ENCODE measurements at regions not wholly inside any gene's neighbourhood (a gene's known extent, or its start where the extent isn't known, plus 50 kb on each side); places are given as distances from the start of the nearest gene placed in this dataset.

DNA sequence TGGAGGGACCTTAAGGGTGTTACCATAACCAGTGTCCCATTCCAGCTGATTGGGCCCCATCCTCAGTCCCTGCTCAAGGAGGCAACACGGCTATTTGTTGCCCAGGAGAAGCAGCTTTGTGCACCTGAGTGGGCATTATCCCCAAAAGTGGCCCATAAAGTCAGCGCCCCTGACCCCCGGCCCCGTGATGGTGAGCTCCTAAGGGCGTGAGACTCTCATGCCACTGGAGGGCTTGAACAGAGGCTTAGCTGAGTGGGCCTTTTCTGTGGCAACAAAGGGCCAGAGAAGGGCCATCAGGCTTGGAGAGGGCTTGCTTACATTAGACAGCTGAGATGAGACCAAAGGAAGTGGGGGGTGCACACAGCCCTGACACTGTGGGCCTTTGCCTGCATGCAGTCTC is 99.2 kb upstream of the RAB6C start:
- no peak overlapping the region for H3K4me3 ChIP-seq (ENCODE audit: low read length)

DNA sequence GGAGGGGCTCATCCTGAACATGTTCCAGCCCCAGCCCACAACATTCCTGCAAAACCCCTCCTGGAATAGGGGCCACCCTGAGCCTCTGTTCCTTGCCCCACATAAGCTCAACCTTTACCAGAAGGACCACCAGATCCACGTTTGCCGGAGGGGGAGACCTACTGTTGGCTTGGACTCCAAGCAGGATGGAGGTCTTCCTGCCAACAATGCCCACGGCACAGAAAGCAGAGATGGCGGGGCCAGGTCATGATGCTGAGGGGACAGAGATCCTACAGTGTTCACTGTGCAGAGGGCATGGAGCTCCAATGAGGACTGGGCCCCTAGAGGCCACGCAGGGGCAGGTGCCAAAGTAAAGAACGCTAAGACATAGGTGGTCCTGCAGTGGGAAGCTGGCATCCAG is 98.5 kb upstream of the RAB6C start:
- H3K9me3 ChIP-seq (ENCODE audit: low read length), result no peaks in the 10 kb centered on the region
- H3K27me3 ChIP-seq (ENCODE audit: insufficient read depth, low read length), result peaks cover 21% of the 10 kb centered on the region

More for the DNA sequence above, 99.2 kb upstream of the RAB6C start:
- Histone ChIP-seq H3K9me3 (ENCODE audit: low read length) (no peaks in the 10 kb centered on the region), H3K36me3 (ENCODE audit: insufficient read depth, low read length) (no peaks in the 10 kb centered on the region), H3K4me1 (ENCODE audit: insufficient read depth, low read length) (peaks cover 14% of the 10 kb centered on the region), H2AFZ (ENCODE audit: low read depth, low read length) (no peak overlapping the region), H3K27me3 (ENCODE audit: insufficient read depth, low read length) (peaks cover 21% of the 10 kb centered on the region)

GRCh38 chr2:129881786-129882396 is 97.6 kb upstream of the RAB6C start:
- H3K27me3 ChIP-seq (ENCODE audit: insufficient read depth, low read length), result peaks cover 21% of the 10 kb centered on the region
- H2AFZ ChIP-seq (ENCODE audit: low read depth, low read length), result no peak overlapping the region
- peaks cover 6% of the 10 kb centered on the region for H3K4me1 ChIP-seq (ENCODE audit: insufficient read depth, low read length)
- no peak overlapping the region for H3K4me3 ChIP-seq (ENCODE audit: low read length)
- no peaks in the 10 kb centered on the region for H3K36me3 ChIP-seq (ENCODE audit: insufficient read depth, low read length)
- no peaks in the 10 kb centered on the region for H3K9me3 ChIP-seq (ENCODE audit: low read length)

More for the DNA sequence above, 98.5 kb upstream of the RAB6C start:
- H3K36me3 ChIP-seq (ENCODE audit: insufficient read depth, low read length), result no peaks in the 10 kb centered on the region
- H3K4me1 ChIP-seq (ENCODE audit: insufficient read depth, low read length), result peaks cover 14% of the 10 kb centered on the region
- no peak overlapping the region for H3K4me3 ChIP-seq (ENCODE audit: low read length)
- no peak overlapping the region for H2AFZ ChIP-seq (ENCODE audit: low read depth, low read length)

- Histone ChIP-seq H3K36me3 (ENCODE audit: insufficient read depth, low read length) (no peaks in the 10 kb centered on the region), H3K27me3 (ENCODE audit: insufficient read depth, low read length) (peaks cover 21% of the 10 kb centered on the region), H3K4me3 (ENCODE audit: low read length) (no peak overlapping the region), H2AFZ (ENCODE audit: low read depth, low read length) (no peak overlapping the region), H3K4me1 (ENCODE audit: insufficient read depth, low read length) (peaks cover 6% of the 10 kb centered on the region), H3K9me3 (ENCODE audit: low read length) (no peaks in the 10 kb centered on the region)
Observed at GRCh38 chr2:129882476-129882875, 97.0 kb upstream of the RAB6C start.

- no peak overlapping the region for H3K4me3 ChIP-seq (ENCODE audit: low read length)
- no peaks in the 10 kb centered on the region for H3K9me3 ChIP-seq (ENCODE audit: low read length)
- H2AFZ ChIP-seq (ENCODE audit: low read depth, low read length), result no peak overlapping the region
- H3K36me3 ChIP-seq (ENCODE audit: insufficient read depth, low read length), result no peaks in the 10 kb centered on the region
- peaks cover 21% of the 10 kb centered on the region for H3K27me3 ChIP-seq (ENCODE audit: insufficient read depth, low read length)
- peaks cover 2% of the 10 kb centered on the region for H3K4me1 ChIP-seq (ENCODE audit: insufficient read depth, low read length)
Observed at GRCh38 chr2:129883121-129883520, 96.3 kb upstream of the RAB6C start.

DNA sequence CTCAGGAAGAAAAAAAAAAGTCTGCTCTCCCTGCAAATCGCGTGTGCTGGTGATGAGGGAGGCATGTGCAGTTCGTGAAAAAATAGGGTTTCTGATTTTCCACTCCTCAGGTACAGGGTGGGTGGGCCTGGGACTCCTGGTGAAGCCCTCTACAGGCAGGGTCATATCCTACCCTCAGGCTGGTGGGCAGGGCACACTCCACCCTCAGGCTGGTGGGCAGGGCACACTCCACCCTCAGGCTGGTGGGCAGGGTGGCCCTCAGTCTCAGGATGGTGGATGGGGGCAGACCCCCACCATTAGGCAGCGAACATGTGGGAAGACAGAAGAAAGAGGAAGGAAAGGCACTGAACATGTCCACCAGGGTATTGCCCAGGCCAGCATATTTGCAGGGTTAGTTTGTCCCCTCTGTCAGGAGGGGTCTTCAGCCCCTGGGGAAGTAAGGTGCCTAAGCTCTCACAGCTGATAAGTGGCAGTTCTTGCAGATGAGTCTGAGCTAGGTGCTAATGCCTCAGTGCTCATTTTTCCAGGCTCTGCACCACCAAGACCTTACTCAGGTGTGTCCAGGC is 95.2 kb upstream of the RAB6C start:
- no peak overlapping the region for H3K4me3 ChIP-seq (ENCODE audit: low read length)
- H3K9me3 ChIP-seq (ENCODE audit: low read length), result no peaks in the 10 kb centered on the region
- H2AFZ ChIP-seq (ENCODE audit: low read depth, low read length), result no peak overlapping the region

DNA sequence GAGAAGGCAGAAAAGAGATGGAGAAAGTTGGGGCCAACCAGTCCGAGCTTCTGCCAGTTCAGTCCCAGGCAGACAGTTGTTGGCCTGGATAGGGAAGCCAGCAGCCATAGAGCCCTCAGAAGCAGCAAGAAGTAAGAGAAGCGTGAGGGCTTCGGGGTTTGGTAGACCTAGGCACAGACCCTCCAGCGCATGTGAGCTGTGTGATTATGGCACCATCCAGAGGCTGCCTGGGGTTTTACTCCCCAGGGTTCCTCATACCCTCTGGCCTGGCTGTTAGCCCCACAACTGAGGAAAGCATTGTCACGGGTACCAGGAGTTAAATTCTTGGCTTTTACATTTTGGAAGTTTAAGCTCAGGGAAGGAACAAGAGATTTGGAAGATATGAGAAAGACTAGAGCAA is 93.7 kb upstream of the RAB6C start:
- Histone ChIP-seq H2AFZ (ENCODE audit: low read depth, low read length) (no peak overlapping the region), H3K4me3 (ENCODE audit: low read length) (no peak overlapping the region), H3K9me3 (ENCODE audit: low read length) (no peaks in the 10 kb centered on the region), H3K27me3 (ENCODE audit: insufficient read depth, low read length) (peaks cover 23% of the 10 kb centered on the region), H3K4me1 (ENCODE audit: insufficient read depth, low read length) (no peaks in the 10 kb centered on the region), H3K36me3 (ENCODE audit: insufficient read depth, low read length) (no peaks in the 10 kb centered on the region)

More for the DNA sequence above, 95.2 kb upstream of the RAB6C start:
- Histone ChIP-seq H3K36me3 (ENCODE audit: insufficient read depth, low read length) (no peaks in the 10 kb centered on the region), H3K27me3 (ENCODE audit: insufficient read depth, low read length) (peaks cover 25% of the 10 kb centered on the region), H3K4me1 (ENCODE audit: insufficient read depth, low read length) (no peaks in the 10 kb centered on the region)

- Histone ChIP-seq H3K9me3 (ENCODE audit: low read length) (no peaks in the 10 kb centered on the region), H3K4me3 (ENCODE audit: low read length) (no peak overlapping the region), H3K36me3 (ENCODE audit: insufficient read depth, low read length) (no peaks in the 10 kb centered on the region), H2AFZ (ENCODE audit: low read depth, low read length) (no peak overlapping the region), H3K27me3 (ENCODE audit: insufficient read depth, low read length) (peaks cover 9% of the 10 kb centered on the region), H3K4me1 (ENCODE audit: insufficient read depth, low read length) (no peaks in the 10 kb centered on the region)
Observed at GRCh38 chr2:129887688-129888266, 91.7 kb upstream of the RAB6C start.

DNA sequence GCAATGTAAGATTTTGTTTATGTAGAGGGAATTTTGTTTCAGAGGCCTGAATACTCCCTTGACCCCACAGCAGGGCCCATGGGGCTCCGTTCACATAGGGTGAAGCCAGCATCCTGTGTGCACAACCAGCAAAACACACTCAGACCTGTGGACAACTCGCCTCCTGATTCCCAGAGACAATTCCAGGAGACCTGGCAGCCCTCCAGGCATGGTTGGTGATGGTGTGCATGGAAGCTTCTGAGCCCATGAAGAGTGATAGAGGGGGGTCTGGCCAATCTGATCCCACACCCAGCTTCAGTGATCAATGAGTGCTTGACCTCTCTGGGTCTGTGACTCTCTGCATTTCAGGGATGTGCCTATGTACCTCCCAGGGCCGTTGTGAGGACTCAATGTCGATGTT is 91.0 kb upstream of the RAB6C start:
- no peaks in the 10 kb centered on the region for H3K36me3 ChIP-seq (ENCODE audit: insufficient read depth, low read length)
- H3K4me3 ChIP-seq (ENCODE audit: low read length), result no peak overlapping the region
- no peaks in the 10 kb centered on the region for H3K9me3 ChIP-seq (ENCODE audit: low read length)
- peaks cover 4% of the 10 kb centered on the region for H3K27me3 ChIP-seq (ENCODE audit: insufficient read depth, low read length)
- H3K4me1 ChIP-seq (ENCODE audit: insufficient read depth, low read length), result no peaks in the 10 kb centered on the region
- no peak overlapping the region for H2AFZ ChIP-seq (ENCODE audit: low read depth, low read length)

GRCh38 chr2:129888896-129889295 is 90.6 kb upstream of the RAB6C start:
- peaks cover 4% of the 10 kb centered on the region for H3K27me3 ChIP-seq (ENCODE audit: insufficient read depth, low read length)
- no peaks in the 10 kb centered on the region for H3K9me3 ChIP-seq (ENCODE audit: low read length)
- no peak overlapping the region for H2AFZ ChIP-seq (ENCODE audit: low read depth, low read length)
- no peak overlapping the region for H3K4me3 ChIP-seq (ENCODE audit: low read length)
- H3K36me3 ChIP-seq (ENCODE audit: insufficient read depth, low read length), result no peaks in the 10 kb centered on the region
- H3K4me1 ChIP-seq (ENCODE audit: insufficient read depth, low read length), result no peaks in the 10 kb centered on the region

- no peaks in the 10 kb centered on the region for H3K4me1 ChIP-seq (ENCODE audit: insufficient read depth, low read length)
- H3K27me3 ChIP-seq (ENCODE audit: insufficient read depth, low read length), result peaks cover 9% of the 10 kb centered on the region
- no peak overlapping the region for H3K4me3 ChIP-seq (ENCODE audit: low read length)
- no peaks in the 10 kb centered on the region for H3K36me3 ChIP-seq (ENCODE audit: insufficient read depth, low read length)
- no peaks in the 10 kb centered on the region for H3K9me3 ChIP-seq (ENCODE audit: low read length)
- H2AFZ ChIP-seq (ENCODE audit: low read depth, low read length), result no peak overlapping the region
Observed at GRCh38 chr2:129891341-129892320, 87.8 kb upstream of the RAB6C start.

- H3K4me3 ChIP-seq (ENCODE audit: low read length), result no peak overlapping the region
- H3K36me3 ChIP-seq (ENCODE audit: insufficient read depth, low read length), result no peaks in the 10 kb centered on the region
- no peaks in the 10 kb centered on the region for H3K4me1 ChIP-seq (ENCODE audit: insufficient read depth, low read length)
- H3K27me3 ChIP-seq (ENCODE audit: insufficient read depth, low read length), result peaks cover 9% of the 10 kb centered on the region
- H3K9me3 ChIP-seq (ENCODE audit: low read length), result no peaks in the 10 kb centered on the region
- no peak overlapping the region for H2AFZ ChIP-seq (ENCODE audit: low read depth, low read length)
Observed at GRCh38 chr2:129892360-129892759, 87.1 kb upstream of the RAB6C start.

GRCh38 chr2:129892773-129893172 is 86.7 kb upstream of the RAB6C start:
- Histone ChIP-seq H3K27me3 (ENCODE audit: insufficient read depth, low read length) (peaks cover 9% of the 10 kb centered on the region), H3K4me1 (ENCODE audit: insufficient read depth, low read length) (no peaks in the 10 kb centered on the region), H3K36me3 (ENCODE audit: insufficient read depth, low read length) (no peaks in the 10 kb centered on the region), H3K9me3 (ENCODE audit: low read length) (no peaks in the 10 kb centered on the region), H2AFZ (ENCODE audit: low read depth, low read length) (no peak overlapping the region), H3K4me3 (ENCODE audit: low read length) (no peak overlapping the region)
